GM12878 (cell line): ENCODE measurements at regions not wholly inside any gene's neighbourhood (a gene's known extent, or its start where the extent isn't known, plus 50 kb on each side); places are given as distances from the start of the nearest gene placed in this dataset.

Experiments
- ATAC-seq: fragments of 200-7000 bp; cut with Tn5 transposase; 3 replicates; pipeline ENCODE4 v1.9.1; 2020; ENCODE audit warnings: mild to moderate bottlenecking, moderate library complexity
- BruUV-seq: library from RNA; stranded (reverse); fragments of 400-500 nt; replicated peaks from 2 replicates; lab custom pipeline; 2021; lab: Mats Ljungman, UMichigan
- CTCF ChIA-PET: fragments of 300-600 bp; sonication (Branson Sonifier 250); formaldehyde crosslinking; extraction: SDS; loops from one replicate; lab custom pipeline; 2021; ENCODE audit warnings: inconsistent platforms; lab: Yijun Ruan, JAX
- POLR2A ChIA-PET: fragments of 350-600 bp; formaldehyde crosslinking; extraction: SDS; loops from one replicate; lab custom pipeline; 2021; ENCODE audit warnings: inconsistent platforms; lab: Charles Lee
- RAD21 ChIA-PET: fragments of 300-600 bp; sonication (Branson Sonifier 250); formaldehyde crosslinking; loops from one replicate; lab custom pipeline; 2023; ENCODE audit warnings: antibody characterized with exemption; ENCODE audit not compliant: unreplicated experiment; lab: Charles Lee
- SMC1A ChIA-PET: fragments of 300-600 bp; sonication (Branson Sonifier 250); formaldehyde crosslinking; loops from one replicate; lab custom pipeline; 2023; ENCODE audit not compliant: unreplicated experiment, uncharacterized antibody; lab: Charles Lee
- DNase-seq: peaks from one replicate; pipeline ENCODE4 v3.0.0-alpha.2; 2011; ENCODE audit warnings: low read depth, low spot score
- FAIRE-seq: peaks from 3 replicates; lab custom pipeline; 2011; peaks lifted over from hg19 to GRCh38; lab: Jason Lieb, UNC
- H2AFZ ChIP-seq: 2 replicates; pipeline ENCODE4 v1.6.0; 2011; ENCODE audit warnings: low read depth, low read length, control low read depth; ENCODE audit not compliant: control insufficient read depth
- H3K27ac ChIP-seq: 2 replicates; pipeline ENCODE4 v1.5.1; 2011; ENCODE audit warnings: control low read depth; ENCODE audit not compliant: control insufficient read depth, insufficient read depth
- H3K27me3 ChIP-seq, 2 experiments: replicated peaks in 1 of 2; 2 replicates each; pipeline versions ENCODE4 v1.6.0 to v1.6.1; 2011; ENCODE audit warnings: low read length in 1 of 2; ENCODE audit not compliant: control insufficient read depth in 2 of 2, insufficient read depth in 2 of 2
- H3K36me3 ChIP-seq, 2 experiments: 2 replicates each; pipeline ENCODE4 v1.5.1; 2011; ENCODE audit warnings: low read length in 1 of 2; ENCODE audit not compliant: control insufficient read depth in 2 of 2, insufficient read depth in 2 of 2
- H3K4me1 ChIP-seq: 2 replicates; pipeline ENCODE4 v1.6.1; 2011; ENCODE audit warnings: mild to moderate bottlenecking, low read length, moderate library complexity, mixed read lengths; ENCODE audit not compliant: control insufficient read depth, insufficient read depth
- H3K4me2 ChIP-seq: 2 replicates; pipeline ENCODE4 v1.6.0; 2011; ENCODE audit warnings: control low read depth; ENCODE audit not compliant: control insufficient read depth, insufficient read depth
- H3K4me3 ChIP-seq: fragments of 200-600 bp; sonication (generic); 2 replicates; pipeline ENCODE4 v1.5.1; 2016
- H3K79me2 ChIP-seq: 2 replicates; pipeline ENCODE4 v1.6.0; 2011; ENCODE audit warnings: low read length; ENCODE audit not compliant: control insufficient read depth, insufficient read depth
- H3K9ac ChIP-seq: 2 replicates; pipeline ENCODE4 v1.8.0; 2011; ENCODE audit warnings: low read length, control low read depth, mixed read lengths; ENCODE audit not compliant: control insufficient read depth, insufficient read depth
- H3K9me3 ChIP-seq: replicated peaks from 3 replicates; pipeline ENCODE4 v1.5.1; 2011; ENCODE audit warnings: mild to moderate bottlenecking, low read length; ENCODE audit not compliant: control insufficient read depth, insufficient read depth
- H4K20me1 ChIP-seq: 2 replicates; pipeline ENCODE4 v1.6.0; 2011; ENCODE audit not compliant: control insufficient read depth, insufficient read depth
- BHLHE40 ChIP-seq, 2 experiments: fragments of 450-650 bp in 1 of 2; IDR thresholded peaks; 2 replicates each; pipeline ENCODE4 v1.6.1; 2011 to 2017; ENCODE audit warnings: low read depth in 2 of 2, borderline replicate concordance in 1 of 2, improper control_type of control experiment in 1 of 2, low read length in 1 of 2, mild to moderate bottlenecking in 1 of 2
- CBX5 ChIP-seq: sonication (generic); IDR thresholded peaks from 2 replicates; pipeline ENCODE4 v1.6.1; 2016; ENCODE audit warnings: low read depth, moderate library complexity, mild to moderate bottlenecking, inconsistent platforms
- ETV6 ChIP-seq, 2 experiments: fragments of 450-650 bp in 1 of 2; IDR thresholded peaks in 1 of 2; conservative IDR thresholded peaks in 1 of 2; 2 replicates each; pipeline ENCODE4 v1.6.1; 2014; ENCODE audit warnings: antibody characterized with exemption in 1 of 2, borderline replicate concordance in 1 of 2, low read depth in 1 of 2, mild to moderate bottlenecking in 1 of 2, moderate library complexity in 1 of 2
- MTA3 ChIP-seq: IDR thresholded peaks from 2 replicates; pipeline ENCODE4 v1.6.1; 2012; ENCODE audit warnings: low read length, inconsistent platforms, borderline replicate concordance
- POLR2AphosphoS5 ChIP-seq: IDR thresholded peaks from 2 replicates; pipeline ENCODE4 v1.6.1; 2011; ENCODE audit warnings: mild to moderate bottlenecking, low read length, inconsistent platforms
- RCOR1 ChIP-seq: conservative IDR thresholded peaks from 2 replicates; pipeline ENCODE4 v1.6.1; 2012; ENCODE audit warnings: low read depth, low read length, improper control_type of control experiment
- RFX5 ChIP-seq: IDR thresholded peaks from 2 replicates; pipeline ENCODE4 v1.6.1; 2011; ENCODE audit warnings: low read depth, low read length, improper control_type of control experiment
- SMAD5 ChIP-seq: IDR thresholded peaks from 2 replicates; pipeline ENCODE4 v1.6.1; 2016; ENCODE audit warnings: antibody characterized with exemption, low read depth
- STAT3 ChIP-seq: IDR thresholded peaks from 2 replicates; pipeline ENCODE4 v1.6.1; 2011; ENCODE audit warnings: low read depth, low read length, improper control_type of control experiment
- ZNF687 ChIP-seq: fragments of 450-650 bp; IDR thresholded peaks from 2 replicates; pipeline ENCODE4 v1.6.1; 2017; ENCODE audit warnings: mild to moderate bottlenecking, moderate library complexity
- WGBS: methylation state at CpG from one replicate; pipeline ENCODE4 v1.1.6; 2016; ENCODE audit warnings: low lambda C conversion rate; ENCODE audit not compliant: insufficient replicate concordance, insufficient coverage; ENCODE audit errors: missing lambda C conversion rate; 5-methylcytosine and 5-hydroxymethylcytosine counted together
- in situ Hi-C: fragments of 300-500 bp; cut with MboI; formaldehyde crosslinking; loops from 9 replicates; pipeline ENCODE4 v1.14.3; 2018; ENCODE audit warnings: mixed read lengths
- intact Hi-C: fragments of 100-400 bp; cut with micrococcal nuclease; formaldehyde crosslinking; loops from one replicate; pipeline ENCODE4 v1.14.2; 2022; ENCODE audit not compliant: unreplicated experiment

- ChIA-PET POLR2A (no interaction called here), RAD21 (no interaction called here), SMC1A (no interaction called here), CTCF (no interaction called here)
- in situ Hi-C loops (no loop called here), intact Hi-C loops (no loop called here)
- no peak overlapping the region for H3K9ac ChIP-seq
- no peak for FAIRE-seq
- H3K36me3 ChIP-seq = no peaks in the 10 kb centered on the region
- no peaks in the 10 kb centered on the region for H3K4me1 ChIP-seq
- no TSS peak for BruUV-seq
- ATAC-seq = no peak
- WGBS = 0% methylated on average over 1 of the region's 1 CpG
- H3K27me3 ChIP-seq = no peaks in the 10 kb centered on the region
- no peak overlapping the region for H3K27ac ChIP-seq
- no peaks in the 10 kb centered on the region for H4K20me1 ChIP-seq
- H3K4me3 ChIP-seq = no peak overlapping the region
- H3K4me2 ChIP-seq = no peak overlapping the region
- no peaks in the 10 kb centered on the region for H3K9me3 ChIP-seq
- no peaks in the 10 kb centered on the region for H3K79me2 ChIP-seq
- H2AFZ ChIP-seq = no peak overlapping the region
- no peak for TF ChIP-seq CBX5
- no peak for TF ChIP-seq MTA3
- no peak for TF ChIP-seq ETV6 (conservative IDR thresholded peaks at IDR 0.05 in 1 of 2, IDR thresholded peaks at IDR 0.05 in 1 of 2; ENCODE audit: borderline replicate concordance in 1 of 2, low read depth in 1 of 2)
- TF ChIP-seq SMAD5 = no peak
- TF ChIP-seq STAT3 = no peak
- TF ChIP-seq RFX5 = no peak
- no peak for DNase-seq
These were observed 117.6 kb upstream of the PDE3A start for GRCh38 chr12:20250761-20251160.

GRCh38 chr12:20257311-20257710, 111.0 kb upstream of the PDE3A start:
- FAIRE-seq = no peak
- Histone ChIP-seq H3K36me3 (no peaks in the 10 kb centered on the region), H3K4me3 (no peak overlapping the region), H4K20me1 (no peaks in the 10 kb centered on the region), H3K4me1 (no peaks in the 10 kb centered on the region), H2AFZ (no peak overlapping the region), H3K27me3 (no peaks in the 10 kb centered on the region), H3K27ac (no peak overlapping the region), H3K9me3 (no peaks in the 10 kb centered on the region), H3K79me2 (no peaks in the 10 kb centered on the region), H3K4me2 (no peak overlapping the region), H3K9ac (no peak overlapping the region)
- POLR2A ChIA-PET = no interaction called here
- CTCF ChIA-PET = no interaction called here
- DNase-seq = no peak
- SMC1A ChIA-PET = no interaction called here
- no TSS peak for BruUV-seq
- intact Hi-C loops = no loop called here
- no peak for ATAC-seq
- TF ChIP-seq BHLHE40 (IDR thresholded peaks at IDR 0.05; ENCODE audit: borderline replicate concordance in 1 of 2, low read depth in 2 of 2, low read length in 1 of 2) (no peak), ZNF687 (no peak), MTA3 (no peak), POLR2AphosphoS5 (no peak), RCOR1 (no peak)
- in situ Hi-C loops = no loop called here
- RAD21 ChIA-PET = no interaction called here
